Chondrocyte (in vitro differentiated cells): ENCODE measurements at regions not wholly inside any gene's neighbourhood (a gene's known extent, or its start where the extent isn't known, plus 50 kb on each side); places are given as distances from the start of the nearest gene placed in this dataset.

Experiments used
- DNase-seq: peaks from one replicate; pipeline ENCODE4 v3.0.0; 2021; ENCODE audit warnings: mixed read lengths, low spot score
- H3K27ac Mint-ChIP-seq: one replicate; pipeline ENCODE4 v1.8.0; 2021; ENCODE audit warnings: mild to moderate bottlenecking, moderate library complexity, mixed read lengths; ENCODE audit not compliant: unreplicated experiment
- H3K27me3 Mint-ChIP-seq: 2 replicates; pipeline ENCODE4 v1.8.0; 2021; ENCODE audit warnings: low read depth, mixed read lengths
- H3K36me3 Mint-ChIP-seq: 2 replicates; pipeline ENCODE4 v1.8.0; 2021; ENCODE audit warnings: low read depth, mixed read lengths
- H3K4me1 Mint-ChIP-seq: 2 replicates; pipeline ENCODE4 v1.8.0; 2021; ENCODE audit warnings: low read depth, mild to moderate bottlenecking, mixed read lengths
- H3K4me3 Mint-ChIP-seq: one replicate; pipeline ENCODE4 v1.8.0; 2021; ENCODE audit warnings: mild to moderate bottlenecking, moderate library complexity, mixed read lengths; ENCODE audit not compliant: unreplicated experiment
- H3K9me3 Mint-ChIP-seq: 2 replicates; pipeline ENCODE4 v1.8.0; 2021; ENCODE audit warnings: low read depth, mixed read lengths
- CTCF ChIP-seq: fragments of 200-600 bp; sonication (generic); IDR thresholded peaks from 2 replicates; pipeline ENCODE4 v1.5.0; 2021; ENCODE audit warnings: antibody characterized with exemption, mild to moderate bottlenecking, moderate library complexity

GRCh38 chrX:25287521-25287920 is 271.8 kb upstream of the ARX start:
- Mint-ChIP-seq H3K36me3 (no peaks in the 10 kb centered on the region), H3K4me1 (no peaks in the 10 kb centered on the region), H3K9me3 (no peaks in the 10 kb centered on the region), H3K27me3 (peaks cover 4% of the 10 kb centered on the region), H3K27ac (no peak overlapping the region), H3K4me3 (no peak overlapping the region)
- TF ChIP-seq CTCF = no peak
- no peak for DNase-seq

GRCh38 chrX:25285598-25285997 is 269.8 kb upstream of the ARX start:
- Mint-ChIP-seq H3K4me1 (no peaks in the 10 kb centered on the region), H3K4me3 (no peak overlapping the region), H3K36me3 (no peaks in the 10 kb centered on the region), H3K27me3 (peaks cover 4% of the 10 kb centered on the region), H3K9me3 (no peaks in the 10 kb centered on the region), H3K27ac (no peak overlapping the region)
- DNase-seq = no peak
- TF ChIP-seq CTCF = no peak

- Mint-ChIP-seq H3K9me3 (no peaks in the 10 kb centered on the region), H3K27ac (no peak overlapping the region), H3K4me1 (no peaks in the 10 kb centered on the region), H3K27me3 (peaks cover 2% of the 10 kb centered on the region), H3K4me3 (no peak overlapping the region), H3K36me3 (no peaks in the 10 kb centered on the region)
- DNase-seq = no peak
- no peak for TF ChIP-seq CTCF
Observed at GRCh38 chrX:25279510-25279909, 263.7 kb upstream of the ARX start.

GRCh38 chrX:25278341-25278740 is 262.6 kb upstream of the ARX start:
- no peak overlapping the region for H3K4me3 Mint-ChIP-seq
- no peak overlapping the region for H3K27ac Mint-ChIP-seq
- no peaks in the 10 kb centered on the region for H3K9me3 Mint-ChIP-seq
- H3K4me1 Mint-ChIP-seq = no peaks in the 10 kb centered on the region
- H3K36me3 Mint-ChIP-seq = no peaks in the 10 kb centered on the region
- no peaks in the 10 kb centered on the region for H3K27me3 Mint-ChIP-seq
- no peak for TF ChIP-seq CTCF
- DNase-seq = no peak

- no peak for DNase-seq
- Mint-ChIP-seq H3K4me3 (no peak overlapping the region), H3K4me1 (no peaks in the 10 kb centered on the region), H3K36me3 (no peaks in the 10 kb centered on the region), H3K27me3 (no peaks in the 10 kb centered on the region), H3K9me3 (no peaks in the 10 kb centered on the region), H3K27ac (no peak overlapping the region)
- no peak for TF ChIP-seq CTCF
Observed at GRCh38 chrX:25277574-25277973, 261.8 kb upstream of the ARX start.
